A549 (cell line): ENCODE measurements at regions not wholly inside any gene's neighbourhood (a gene's known extent, or its start where the extent isn't known, plus 50 kb on each side); places are given as distances from the start of the nearest gene placed in this dataset.

ENCODE experiments used
- ATOH8 ChIP-seq: fragments of 250-450 bp; sonication (Bioruptor Pico); IDR thresholded peaks from 2 replicates; pipeline ENCODE4 v1.5.0; 2020; ENCODE audit warnings: low read depth, mild to moderate bottlenecking, moderate library complexity
- CTCF ChIP-seq: fragments of >200 bp; sonication (Bioruptor Twin); formaldehyde crosslinking; IDR thresholded peaks from 3 replicates; pipeline ENCODE4 v1.5.1; 2016
- EP300 ChIP-seq, 2 experiments: fragments of >200 bp; sonication (Bioruptor Twin); formaldehyde crosslinking; IDR thresholded peaks; 2 replicates in 1 of 2; 3 replicates in 1 of 2; pipeline ENCODE4 v1.6.1; 2016 to 2017
- MAFK ChIP-seq: fragments of 450-650 bp; IDR thresholded peaks from 2 replicates; pipeline ENCODE4 v1.6.1; 2014; ENCODE audit not compliant: partially characterized antibody
- MAX ChIP-seq: IDR thresholded peaks from 2 replicates; pipeline ENCODE4 v1.6.1; 2012
- POLR2A ChIP-seq: IDR thresholded peaks from 2 replicates; pipeline ENCODE4 v1.6.1; 2012; ENCODE audit warnings: mild to moderate bottlenecking, low read length
- RCOR1 ChIP-seq: fragments of 150-350 bp; IDR thresholded peaks from 2 replicates; pipeline ENCODE4 v1.6.1; 2014; ENCODE audit warnings: antibody characterized with exemption, low read length, low read depth
- REST ChIP-seq: fragments of 200-600 bp; sonication (generic); IDR thresholded peaks from 2 replicates; pipeline ENCODE4 v1.6.1; 2016; ENCODE audit warnings: antibody characterized with exemption, mild to moderate bottlenecking, moderate library complexity
- SMC3 ChIP-seq: fragments of >200 bp; sonication (Bioruptor Twin); formaldehyde crosslinking; IDR thresholded peaks from 3 replicates; pipeline ENCODE4 v1.6.1; 2018; ENCODE audit warnings: inconsistent platforms
- USF2 ChIP-seq: fragments of 450-650 bp; IDR thresholded peaks from 2 replicates; pipeline ENCODE4 v1.6.1; 2014; ENCODE audit warnings: antibody characterized with exemption

- TF ChIP-seq MAX (no peak), REST (no peak), MAFK (no peak), POLR2A (no peak), CTCF (no peak), EP300 (IDR thresholded peaks at IDR 0.05) (no peak), SMC3 (no peak), ATOH8 (CRISPR knock-in tag) (no peak), RCOR1 (no peak), USF2 (no peak)
These were observed 258.1 kb downstream of the RPS24 start for GRCh38 chr10:78291722-78292121.
